SK-N-SH treated with all-trans-retinoic acid at 6 μM for 48 hours (cell line): ENCODE measurements at regions not wholly inside any gene's neighbourhood (a gene's known extent, or its start where the extent isn't known, plus 50 kb on each side); places are given as distances from the start of the nearest gene placed in this dataset.

Experiments used
- ATAC-seq: fragments of 200-7000 bp; cut with Tn5 transposase; 3 replicates; pipeline ENCODE4 v1.9.1; 2020; ENCODE audit warnings: mild to moderate bottlenecking, moderate library complexity
- CREB5 ChIP-seq: fragments of 250-450 bp; sonication (Bioruptor Pico); IDR thresholded peaks from 2 replicates; pipeline ENCODE4 v1.5.1; 2020; ENCODE audit warnings: low read depth, mild to moderate bottlenecking, moderate library complexity
- CSDC2 ChIP-seq: fragments of 250-450 bp; sonication (Bioruptor Pico); IDR thresholded peaks from 2 replicates; pipeline ENCODE4 v1.5.0; 2020; ENCODE audit warnings: mild to moderate bottlenecking, moderate library complexity
- ESRRG ChIP-seq: fragments of 250-450 bp; sonication (Bioruptor Pico); IDR thresholded peaks from 2 replicates; pipeline ENCODE4 v1.6.1; 2021; ENCODE audit warnings: mild to moderate bottlenecking
- GLIS3 ChIP-seq: fragments of 250-450 bp; sonication (Bioruptor Pico); IDR thresholded peaks from 2 replicates; pipeline ENCODE4 v1.5.0; 2020; ENCODE audit warnings: mild to moderate bottlenecking, moderate library complexity
- PATZ1 ChIP-seq: fragments of 250-450 bp; sonication (Bioruptor Pico); IDR thresholded peaks from 2 replicates; pipeline ENCODE4 v1.8.0; 2020; ENCODE audit warnings: mild to moderate bottlenecking, moderate library complexity, borderline replicate concordance
- POU6F1 ChIP-seq: fragments of 250-450 bp; sonication (Bioruptor Pico); IDR thresholded peaks from 2 replicates; pipeline ENCODE4 v1.8.0; 2021; ENCODE audit warnings: low read depth, mild to moderate bottlenecking, moderate library complexity, borderline replicate concordance
- PPARA ChIP-seq: fragments of 250-450 bp; sonication (Bioruptor Pico); IDR thresholded peaks from 2 replicates; pipeline ENCODE4 v1.5.0; 2020; ENCODE audit warnings: mild to moderate bottlenecking, borderline replicate concordance
- SNAI2 ChIP-seq: fragments of 250-450 bp; sonication (Bioruptor Pico); IDR thresholded peaks from 2 replicates; pipeline ENCODE4 v1.5.0; 2020; ENCODE audit warnings: mild to moderate bottlenecking, moderate library complexity
- TCF4 ChIP-seq: fragments of 250-450 bp; sonication (Bioruptor Pico); IDR thresholded peaks from 2 replicates; pipeline ENCODE4 v1.8.0; 2021; ENCODE audit warnings: mild to moderate bottlenecking, moderate library complexity, borderline replicate concordance
- TSHZ2 ChIP-seq: fragments of 250-450 bp; sonication (Bioruptor Pico); IDR thresholded peaks from 2 replicates; pipeline ENCODE4 v1.5.0; 2020; ENCODE audit warnings: mild to moderate bottlenecking, moderate library complexity
- ZC3H10 ChIP-seq: fragments of 250-450 bp; sonication (Bioruptor Pico); IDR thresholded peaks from 2 replicates; pipeline ENCODE4 v1.5.1; 2021; ENCODE audit warnings: mild to moderate bottlenecking, moderate library complexity
- ZFP3 ChIP-seq: fragments of 250-450 bp; sonication (Bioruptor Pico); IDR thresholded peaks from 2 replicates; pipeline ENCODE4 v1.5.0; 2020; ENCODE audit warnings: mild to moderate bottlenecking, moderate library complexity
- ZFP30 ChIP-seq: fragments of 450-650 bp; formaldehyde crosslinking; IDR thresholded peaks from 2 replicates; pipeline ENCODE4 v1.5.0; 2022; ENCODE audit warnings: mild to moderate bottlenecking, moderate library complexity
- ZNF70 ChIP-seq: fragments of 450-650 bp; formaldehyde crosslinking; IDR thresholded peaks from 2 replicates; pipeline ENCODE4 v1.5.0; 2020; ENCODE audit warnings: mild to moderate bottlenecking, moderate library complexity
- ZNF8 ChIP-seq: fragments of 450-650 bp; formaldehyde crosslinking; IDR thresholded peaks from 2 replicates; pipeline ENCODE4 v1.5.0; 2020; ENCODE audit warnings: mild to moderate bottlenecking, moderate library complexity

- no peak for TF ChIP-seq ZFP30
- no peak for TF ChIP-seq GLIS3 (CRISPR knock-in tag)
- TF ChIP-seq PPARA (CRISPR knock-in tag) = no peak
- no peak for TF ChIP-seq CSDC2 (CRISPR knock-in tag)
- no peak for TF ChIP-seq PATZ1
- no peak for TF ChIP-seq SNAI2 (CRISPR knock-in tag)
- TF ChIP-seq CREB5 (CRISPR knock-in tag) = no peak
- ATAC-seq = no peak
Measured at GRCh38 chr12:116354534-116354933, 77.0 kb upstream of the MED13L start.

- TF ChIP-seq CSDC2 (CRISPR knock-in tag) (no peak), TSHZ2 (CRISPR knock-in tag) (no peak), ZC3H10 (CRISPR knock-in tag) (no peak), ESRRG (CRISPR knock-in tag) (no peak), PPARA (CRISPR knock-in tag) (no peak), GLIS3 (CRISPR knock-in tag) (no peak), ZNF8 (CRISPR knock-in tag) (no peak), SNAI2 (CRISPR knock-in tag) (no peak), PATZ1 (no peak)
- no peak for ATAC-seq
Measured at GRCh38 chr12:116354950-116355783, 77.7 kb upstream of the MED13L start.

- TF ChIP-seq ESRRG (CRISPR knock-in tag) = no peak
- TF ChIP-seq POU6F1 = no peak
- no peak for TF ChIP-seq ZNF70 (CRISPR knock-in tag)
- no peak for TF ChIP-seq TCF4 (CRISPR knock-in tag)
- no peak for TF ChIP-seq CREB5 (CRISPR knock-in tag)
- TF ChIP-seq PPARA (CRISPR knock-in tag) = no peak
- no peak for TF ChIP-seq ZFP3 (CRISPR knock-in tag)
- TF ChIP-seq, all 23 proteins: peak for 0
- no peak for ATAC-seq
Measured at GRCh38 chr12:116358536-116358892, 81.0 kb upstream of the MED13L start.
